ENCODE measurements at regions not wholly inside any gene's neighbourhood (a gene's known extent, or its start where the extent isn't known, plus 50 kb on each side); places are given as distances from the start of the nearest gene placed in this dataset.

DNA sequence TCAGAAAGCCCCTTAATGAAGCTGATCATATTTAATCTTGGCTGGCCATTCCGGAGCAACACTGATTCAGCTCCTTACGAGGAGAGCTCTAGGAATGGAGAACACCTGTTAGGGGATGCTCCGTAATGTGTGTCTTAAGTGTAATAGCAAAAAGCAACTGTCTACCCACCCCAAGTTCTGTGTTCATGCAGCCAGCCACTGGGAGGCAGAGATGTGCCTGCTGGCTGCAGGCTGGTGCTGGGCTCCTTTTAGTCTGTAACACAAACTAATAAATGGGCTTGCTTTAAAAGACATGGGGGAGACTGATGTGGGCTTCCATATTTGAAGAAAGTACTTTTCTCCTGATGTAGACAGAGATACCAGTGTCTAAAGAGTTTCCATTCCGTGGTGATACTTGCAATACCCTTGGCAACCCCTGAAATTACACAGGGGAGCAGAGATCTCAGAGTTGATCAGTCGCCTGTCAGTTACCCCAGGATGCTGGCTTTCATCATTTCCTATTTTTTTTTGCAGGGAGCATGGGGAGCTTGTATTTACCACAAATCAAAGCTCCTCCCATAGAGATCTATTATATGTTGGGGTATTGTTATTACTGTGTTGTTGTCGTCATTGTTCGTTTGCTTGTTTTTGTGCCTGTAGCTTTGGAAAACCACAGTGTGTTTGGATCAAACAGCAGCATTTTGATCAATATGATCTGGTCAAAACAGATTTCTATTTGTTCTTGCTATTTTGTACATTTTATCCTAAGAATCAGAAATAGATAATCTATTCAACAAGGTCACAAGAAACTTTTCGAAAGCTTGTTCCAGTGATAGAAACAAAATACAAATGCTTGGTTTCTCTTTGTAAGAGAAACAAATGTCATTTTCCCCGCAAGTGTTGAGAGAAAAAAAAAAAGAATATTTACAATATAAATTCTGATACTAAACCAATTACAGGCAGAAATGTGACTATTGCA, 65.8 kb downstream of the MTX3 start:
- TF ChIP-seq, protein P1, sequence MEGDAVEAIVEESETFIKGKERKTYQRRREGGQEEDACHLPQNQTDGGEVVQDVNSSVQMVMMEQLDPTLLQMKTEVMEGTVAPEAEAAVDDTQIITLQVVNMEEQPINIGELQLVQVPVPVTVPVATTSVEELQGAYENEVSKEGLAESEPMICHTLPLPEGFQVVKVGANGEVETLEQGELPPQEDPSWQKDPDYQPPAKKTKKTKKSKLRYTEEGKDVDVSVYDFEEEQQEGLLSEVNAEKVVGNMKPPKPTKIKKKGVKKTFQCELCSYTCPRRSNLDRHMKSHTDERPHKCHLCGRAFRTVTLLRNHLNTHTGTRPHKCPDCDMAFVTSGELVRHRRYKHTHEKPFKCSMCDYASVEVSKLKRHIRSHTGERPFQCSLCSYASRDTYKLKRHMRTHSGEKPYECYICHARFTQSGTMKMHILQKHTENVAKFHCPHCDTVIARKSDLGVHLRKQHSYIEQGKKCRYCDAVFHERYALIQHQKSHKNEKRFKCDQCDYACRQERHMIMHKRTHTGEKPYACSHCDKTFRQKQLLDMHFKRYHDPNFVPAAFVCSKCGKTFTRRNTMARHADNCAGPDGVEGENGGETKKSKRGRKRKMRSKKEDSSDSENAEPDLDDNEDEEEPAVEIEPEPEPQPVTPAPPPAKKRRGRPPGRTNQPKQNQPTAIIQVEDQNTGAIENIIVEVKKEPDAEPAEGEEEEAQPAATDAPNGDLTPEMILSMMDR (IDR thresholded peaks at IDR 0.05) = no peak
- no peak for TF ChIP-seq POLR2AphosphoS5 (IDR thresholded peaks at IDR 0.05; ENCODE audit: insufficient read depth in 1 of 2, low read depth in 1 of 2)
- TF ChIP-seq POLR2A (IDR thresholded peaks at IDR 0.05) = no peak

Measured in vagina (tissue), 2 donors.